Activated CD4-positive, alpha-beta T cell treated with anti-CD3 and anti-CD28 coated beads for 36 hours (primary cell): ENCODE measurements at regions not wholly inside any gene's neighbourhood (a gene's known extent, or its start where the extent isn't known, plus 50 kb on each side); places are given as distances from the start of the nearest gene placed in this dataset.

Experiments
- ATAC-seq: fragments of 200-7000 bp; cut with Tn5 transposase; one replicate; pipeline ENCODE4 v1.10.0; 2021; ENCODE audit warnings: mild to moderate bottlenecking, moderate library complexity
- CTCF ChIA-PET: fragments of 350-600 bp; sonication (Branson Sonifier 250); formaldehyde crosslinking; loops from one replicate; lab custom pipeline; 2021; ENCODE audit warnings: antibody characterized with exemption; lab: Charles Lee
- POLR2A ChIA-PET: fragments of 350-600 bp; sonication (Branson Sonifier 250); formaldehyde crosslinking; loops from one replicate; lab custom pipeline; 2021; ENCODE audit warnings: antibody characterized with exemption, inconsistent platforms; lab: Charles Lee
- DNase-seq: peaks from one replicate; pipeline ENCODE4 v3.0.0-alpha.2; 2020
- H3K27ac Mint-ChIP-seq: one replicate; pipeline ENCODE4 v1.8.0; 2021; ENCODE audit warnings: mixed read lengths
- H3K27me3 Mint-ChIP-seq: one replicate; pipeline ENCODE4 v1.8.0; 2021; ENCODE audit warnings: mixed read lengths
- H3K36me3 Mint-ChIP-seq: one replicate; pipeline ENCODE4 v1.8.0; 2021; ENCODE audit warnings: low read depth, mixed read lengths
- H3K4me1 Mint-ChIP-seq: one replicate; pipeline ENCODE4 v1.8.0; 2021; ENCODE audit warnings: mixed read lengths
- H3K4me3 Mint-ChIP-seq: one replicate; pipeline ENCODE4 v1.8.0; 2021; ENCODE audit warnings: mild to moderate bottlenecking, moderate library complexity, mixed read lengths
- H3K9me3 Mint-ChIP-seq: one replicate; pipeline ENCODE4 v1.8.0; 2021; ENCODE audit warnings: low read depth, mixed read lengths
- intact Hi-C, 2 experiments: fragments of 100-400 bp; cut with DNase I in 1 of 2; cut with micrococcal nuclease in 1 of 2; formaldehyde crosslinking; loops; one replicate each; pipeline versions ENCODE4 v1.14.2 to v1.15.1; 2022 to 2024; cut with DNase I, micrococcal nuclease

- CTCF ChIA-PET, result no interaction called here
- intact Hi-C loops, result no loop called here
- peaks cover 18% of the 10 kb centered on the region for H3K9me3 Mint-ChIP-seq
Observed at GRCh38 chr16:59892376-59892775, 1158.3 kb upstream of the GOT2 start.

DNA sequence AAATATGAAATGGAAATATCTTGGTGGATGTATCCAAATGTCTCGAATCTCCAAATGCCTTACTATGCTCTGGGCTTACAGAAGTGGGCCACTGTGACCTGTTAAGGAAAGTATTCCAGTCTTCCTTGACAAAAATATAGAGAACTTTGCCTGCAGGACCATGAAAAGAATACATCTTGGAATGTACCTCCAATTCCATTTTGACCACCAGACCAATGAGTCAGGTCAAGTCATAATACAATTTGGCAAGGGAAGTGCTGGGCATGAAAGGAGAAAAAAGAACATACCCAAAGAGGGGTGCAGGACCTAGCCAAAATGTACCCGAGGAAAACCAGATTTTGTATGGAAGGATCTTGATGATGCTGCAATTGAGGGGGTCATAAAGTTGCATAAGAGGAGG, 1153.7 kb upstream of the GOT2 start:
- ChIA-PET CTCF (no interaction called here), POLR2A (no interaction called here)
- peaks cover 19% of the 10 kb centered on the region for H3K9me3 Mint-ChIP-seq
- H3K4me3 Mint-ChIP-seq, result no peak overlapping the region
- no peak for ATAC-seq
- intact Hi-C loops, result no loop called here
- H3K27me3 Mint-ChIP-seq, result no peaks in the 10 kb centered on the region
- no peaks in the 10 kb centered on the region for H3K4me1 Mint-ChIP-seq
- H3K36me3 Mint-ChIP-seq, result no peaks in the 10 kb centered on the region
- no peak overlapping the region for H3K27ac Mint-ChIP-seq
- no peak for DNase-seq

More at GRCh38 chr16:59892376-59892775, 1158.3 kb upstream of the GOT2 start:
- ATAC-seq (no peak), DNase-seq (no peak)
- POLR2A ChIA-PET, result no interaction called here
- no peak overlapping the region for H3K27ac Mint-ChIP-seq
- no peaks in the 10 kb centered on the region for H3K4me1 Mint-ChIP-seq
- no peak overlapping the region for H3K4me3 Mint-ChIP-seq
- H3K36me3 Mint-ChIP-seq, result no peaks in the 10 kb centered on the region
- no peaks in the 10 kb centered on the region for H3K27me3 Mint-ChIP-seq

DNA sequence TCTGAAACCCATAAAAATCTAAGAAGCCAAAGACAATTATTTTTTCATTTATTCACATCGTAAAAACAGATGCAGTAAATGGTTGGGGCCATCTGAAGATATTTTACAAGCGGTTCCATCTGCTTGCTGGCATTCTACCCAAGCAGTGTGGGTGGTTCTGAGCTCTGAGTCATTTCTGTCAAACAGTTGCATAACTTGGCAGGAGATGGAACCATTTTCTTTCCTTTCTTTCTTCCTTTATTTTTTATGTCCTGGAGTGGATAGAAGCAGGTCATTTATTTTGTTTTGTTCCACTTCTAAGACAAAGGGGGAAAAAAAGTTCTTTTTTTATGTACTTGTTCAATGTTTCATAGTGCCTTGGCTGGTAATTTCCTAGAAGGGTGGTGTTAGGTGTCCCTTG, 1151.9 kb upstream of the GOT2 start:
- intact Hi-C loops, result no loop called here
- CTCF ChIA-PET, result no interaction called here
- POLR2A ChIA-PET, result no interaction called here
- Mint-ChIP-seq H3K36me3 (no peaks in the 10 kb centered on the region), H3K27ac (no peak overlapping the region), H3K4me1 (no peaks in the 10 kb centered on the region), H3K4me3 (no peak overlapping the region), H3K27me3 (no peaks in the 10 kb centered on the region), H3K9me3 (peaks cover 19% of the 10 kb centered on the region)
- ATAC-seq, result no peak
- DNase-seq, result no peak

- H3K4me1 Mint-ChIP-seq, result no peaks in the 10 kb centered on the region
- H3K27ac Mint-ChIP-seq, result no peak overlapping the region
- H3K9me3 Mint-ChIP-seq, result peaks cover 5% of the 10 kb centered on the region
- no peak overlapping the region for H3K4me3 Mint-ChIP-seq
- no peaks in the 10 kb centered on the region for H3K27me3 Mint-ChIP-seq
- ATAC-seq (no peak), DNase-seq (no peak)
- intact Hi-C loops, result no loop called here
- ChIA-PET POLR2A (no interaction called here), CTCF (no interaction called here)
- H3K36me3 Mint-ChIP-seq, result no peaks in the 10 kb centered on the region
Observed at GRCh38 chr16:59881376-59881775, 1147.3 kb upstream of the GOT2 start.

DNA sequence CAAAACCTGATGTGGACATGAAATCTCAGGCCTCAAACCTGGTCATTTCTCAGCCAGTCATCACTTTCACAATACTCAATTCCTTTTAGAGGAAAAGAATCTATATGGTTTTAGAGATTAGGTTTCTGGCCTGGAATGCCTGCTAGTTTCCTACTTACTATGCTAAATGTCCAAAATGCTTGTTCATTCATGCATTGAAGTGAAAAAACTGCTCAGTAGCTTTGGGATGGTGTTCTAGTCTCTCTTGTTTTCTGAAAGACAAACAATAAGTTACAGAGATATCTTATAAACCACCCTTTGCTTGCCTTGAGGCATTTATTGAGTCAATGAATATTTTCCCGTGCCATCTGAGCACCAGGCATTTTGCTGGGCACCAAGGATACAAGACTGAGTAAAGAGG, 1146.5 kb upstream of the GOT2 start:
- DNase-seq (no peak), ATAC-seq (no peak)
- ChIA-PET CTCF (no interaction called here), POLR2A (no interaction called here)
- no peaks in the 10 kb centered on the region for H3K27me3 Mint-ChIP-seq
- peaks cover 5% of the 10 kb centered on the region for H3K9me3 Mint-ChIP-seq
- H3K27ac Mint-ChIP-seq, result no peak overlapping the region
- intact Hi-C loops, result no loop called here
- H3K4me3 Mint-ChIP-seq, result no peak overlapping the region
- H3K36me3 Mint-ChIP-seq, result no peaks in the 10 kb centered on the region
- no peaks in the 10 kb centered on the region for H3K4me1 Mint-ChIP-seq

GRCh38 chr16:59878999-59879398, 1144.9 kb upstream of the GOT2 start:
- no peak for DNase-seq
- no peak overlapping the region for H3K4me3 Mint-ChIP-seq
- no peak overlapping the region for H3K27ac Mint-ChIP-seq
- H3K27me3 Mint-ChIP-seq, result no peaks in the 10 kb centered on the region
- H3K36me3 Mint-ChIP-seq, result no peaks in the 10 kb centered on the region
- POLR2A ChIA-PET, result no interaction called here
- ATAC-seq, result no peak
- H3K9me3 Mint-ChIP-seq, result peaks cover 12% of the 10 kb centered on the region
- CTCF ChIA-PET, result no interaction called here
- intact Hi-C loops, result no loop called here
- no peaks in the 10 kb centered on the region for H3K4me1 Mint-ChIP-seq

DNA sequence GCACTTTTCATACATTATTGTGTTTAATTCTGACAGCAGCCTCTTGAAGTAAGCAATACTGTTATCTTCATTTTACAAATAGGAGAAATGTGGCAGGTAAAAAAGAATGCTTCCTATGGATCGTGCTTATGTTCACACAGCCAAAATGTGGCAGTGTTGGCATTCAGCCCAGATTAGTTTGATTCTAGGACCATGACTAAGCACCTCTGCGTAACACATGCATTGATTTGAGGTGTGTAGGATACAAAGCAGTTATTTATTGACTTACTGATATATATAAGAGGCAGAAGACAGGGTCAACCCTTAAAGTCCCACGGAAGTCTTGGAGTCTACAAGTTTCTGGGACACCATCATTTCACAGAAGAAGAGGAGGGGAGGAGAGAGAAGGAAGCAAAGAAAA, 1144.4 kb upstream of the GOT2 start:
- CTCF ChIA-PET, result no interaction called here
- H3K27me3 Mint-ChIP-seq, result no peaks in the 10 kb centered on the region
- H3K36me3 Mint-ChIP-seq, result no peaks in the 10 kb centered on the region
- DNase-seq (no peak), ATAC-seq (no peak)
- H3K27ac Mint-ChIP-seq, result no peak overlapping the region
- H3K9me3 Mint-ChIP-seq, result peaks cover 12% of the 10 kb centered on the region
- no peak overlapping the region for H3K4me3 Mint-ChIP-seq
- intact Hi-C loops, result no loop called here
- POLR2A ChIA-PET, result no interaction called here
- H3K4me1 Mint-ChIP-seq, result no peaks in the 10 kb centered on the region

DNA sequence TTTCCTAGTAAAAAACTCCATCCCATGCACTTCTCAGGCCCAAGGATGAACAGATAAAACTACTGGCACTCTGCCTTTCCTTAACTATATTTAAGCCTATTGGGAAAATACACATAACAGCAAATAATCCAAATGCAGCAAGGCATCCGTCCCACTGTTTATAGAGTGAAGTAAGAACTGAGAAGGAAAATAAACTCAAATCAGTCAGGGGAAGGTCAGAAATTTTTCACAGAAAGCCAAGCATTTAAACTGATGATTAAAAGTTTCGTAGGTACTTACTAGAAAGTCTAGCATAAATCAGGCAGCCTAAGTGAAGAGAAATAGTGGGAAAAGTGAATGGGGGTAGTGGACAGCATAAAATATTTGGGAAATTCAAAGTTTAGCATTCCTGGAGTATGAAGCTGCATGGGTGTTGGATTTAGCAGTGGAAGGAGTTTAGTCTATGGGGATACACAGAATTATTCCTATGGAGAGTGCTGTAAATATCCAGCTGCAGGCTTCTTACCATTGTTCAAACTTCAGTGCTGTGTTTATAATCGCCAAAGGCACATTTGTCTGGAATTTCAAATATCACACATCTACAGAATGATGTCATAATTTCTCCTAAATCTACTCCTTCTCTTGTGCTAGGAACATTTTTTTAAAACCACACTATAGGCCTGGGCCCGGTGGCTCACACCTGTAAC, 1131.0 kb upstream of the GOT2 start:
- no peaks in the 10 kb centered on the region for H3K27me3 Mint-ChIP-seq
- DNase-seq (no peak), ATAC-seq (no peak)
- POLR2A ChIA-PET, result no interaction called here
- intact Hi-C loops, result no loop called here
- peaks cover 18% of the 10 kb centered on the region for H3K9me3 Mint-ChIP-seq
- CTCF ChIA-PET, result no interaction called here
- H3K27ac Mint-ChIP-seq, result no peak overlapping the region
- no peaks in the 10 kb centered on the region for H3K4me1 Mint-ChIP-seq
- H3K36me3 Mint-ChIP-seq, result no peaks in the 10 kb centered on the region
- no peak overlapping the region for H3K4me3 Mint-ChIP-seq

DNA sequence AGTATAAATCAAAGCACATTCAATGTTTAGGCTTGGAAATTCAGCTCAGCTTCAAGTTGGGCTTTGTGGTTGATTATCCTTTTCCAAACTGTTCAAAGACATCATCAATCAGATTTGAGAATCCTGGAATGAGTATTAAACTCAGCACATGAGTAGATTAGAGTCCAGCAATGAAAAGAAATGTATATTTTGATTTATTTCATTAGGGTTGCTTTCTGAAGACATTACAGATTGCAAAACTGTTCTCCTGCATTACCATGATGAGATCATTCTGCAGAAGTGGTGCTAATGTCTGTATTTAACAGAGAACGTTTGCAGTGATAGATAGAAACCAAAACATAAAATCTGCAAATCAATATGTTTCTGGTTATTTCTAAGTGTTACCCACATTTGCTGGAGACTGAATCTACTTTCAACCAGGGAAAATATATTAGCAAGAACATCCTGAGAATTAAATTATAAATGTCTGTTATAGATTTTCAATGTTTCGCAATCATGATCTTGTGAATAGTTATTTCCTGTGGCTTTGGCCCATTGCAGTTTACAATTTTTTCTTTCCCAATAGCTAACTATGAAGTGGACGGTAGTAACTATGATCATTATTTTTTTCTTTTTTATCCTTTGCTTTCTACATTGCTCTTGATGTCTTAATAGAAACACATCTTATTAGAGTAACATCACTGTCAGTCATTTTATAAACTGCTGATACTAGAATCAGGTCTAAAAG, 1125.7 kb upstream of the GOT2 start:
- Mint-ChIP-seq H3K36me3 (no peaks in the 10 kb centered on the region), H3K4me1 (no peaks in the 10 kb centered on the region), H3K27ac (no peak overlapping the region), H3K27me3 (no peaks in the 10 kb centered on the region), H3K9me3 (peaks cover 15% of the 10 kb centered on the region), H3K4me3 (no peak overlapping the region)
- ATAC-seq (no peak), DNase-seq (no peak)
- ChIA-PET CTCF (no interaction called here), POLR2A (no interaction called here)
- intact Hi-C loops, result no loop called here

GRCh38 chr16:59854846-59855439, 1120.8 kb upstream of the GOT2 start:
- DNase-seq, result no peak
- intact Hi-C loops, result no loop called here
- Mint-ChIP-seq H3K27ac (no peak overlapping the region), H3K4me3 (no peak overlapping the region), H3K27me3 (no peaks in the 10 kb centered on the region), H3K9me3 (peaks cover 12% of the 10 kb centered on the region), H3K36me3 (no peaks in the 10 kb centered on the region), H3K4me1 (no peaks in the 10 kb centered on the region)
- ChIA-PET POLR2A (no interaction called here), CTCF (no interaction called here)
- no peak for ATAC-seq

- intact Hi-C loops, result no loop called here
- Mint-ChIP-seq H3K4me3 (no peak overlapping the region), H3K4me1 (no peaks in the 10 kb centered on the region), H3K27me3 (no peaks in the 10 kb centered on the region), H3K27ac (no peak overlapping the region), H3K36me3 (no peaks in the 10 kb centered on the region), H3K9me3 (peaks cover 12% of the 10 kb centered on the region)
- DNase-seq (no peak), ATAC-seq (no peak)
- CTCF ChIA-PET, result no interaction called here
- POLR2A ChIA-PET, result no interaction called here
Observed at GRCh38 chr16:59849716-59850115, 1115.6 kb upstream of the GOT2 start.

GRCh38 chr16:59848296-59848695, 1114.2 kb upstream of the GOT2 start:
- ATAC-seq (no peak), DNase-seq (no peak)
- H3K4me3 Mint-ChIP-seq, result no peak overlapping the region
- POLR2A ChIA-PET, result no interaction called here
- no peaks in the 10 kb centered on the region for H3K4me1 Mint-ChIP-seq
- intact Hi-C loops, result no loop called here
- H3K27ac Mint-ChIP-seq, result no peak overlapping the region
- H3K9me3 Mint-ChIP-seq, result peaks cover 13% of the 10 kb centered on the region
- H3K27me3 Mint-ChIP-seq, result no peaks in the 10 kb centered on the region
- H3K36me3 Mint-ChIP-seq, result no peaks in the 10 kb centered on the region
- CTCF ChIA-PET, result no interaction called here
